ENCODE measurements at regions not wholly inside any gene's neighbourhood (a gene's known extent, or its start where the extent isn't known, plus 50 kb on each side); places are given as distances from the start of the nearest gene placed in this dataset.

- no peak for DNase-seq (ENCODE audit: low read depth in 4 of 4, low spot score in 3 of 4)
Measured at GRCh38 chr6:14642842-14643241, 525.3 kb downstream of the CD83 start.

GRCh38 chr6:14644381-14644780 lies 526.8 kb downstream of the CD83 start:
- no peak for DNase-seq (ENCODE audit: low read depth in 4 of 4, low spot score in 3 of 4)

GRCh38 chr6:14645221-14645620 lies 527.6 kb downstream of the CD83 start:
- DNase-seq (ENCODE audit: low read depth in 4 of 4, low spot score in 3 of 4), result no peak

- no peak for DNase-seq (ENCODE audit: low read depth in 4 of 4, low spot score in 3 of 4)
Measured at GRCh38 chr6:14645841-14646240, 528.3 kb downstream of the CD83 start.

- no peak for DNase-seq (ENCODE audit: low read depth in 4 of 4, low spot score in 3 of 4)
Measured at GRCh38 chr6:14646371-14646770, 528.8 kb downstream of the CD83 start.

GRCh38 chr6:14647357-14647756 lies 529.8 kb downstream of the CD83 start:
- no peak for DNase-seq (ENCODE audit: low read depth in 4 of 4, low spot score in 3 of 4)

- DNase-seq (ENCODE audit: low read depth in 4 of 4, low spot score in 3 of 4), result no peak
Measured at GRCh38 chr6:14652536-14652935, 535.0 kb downstream of the CD83 start.

- DNase-seq (ENCODE audit: low read depth in 4 of 4, low spot score in 3 of 4), result no peak
Measured at GRCh38 chr6:14655201-14656061, 537.9 kb downstream of the CD83 start.

GRCh38 chr6:14656078-14656521 lies 538.5 kb downstream of the CD83 start:
- no peak for DNase-seq (ENCODE audit: low read depth in 4 of 4, low spot score in 3 of 4)

GRCh38 chr6:14656649-14657048 lies 539.1 kb downstream of the CD83 start:
- no peak for DNase-seq (ENCODE audit: low read depth in 4 of 4, low spot score in 3 of 4)

- no peak for DNase-seq (ENCODE audit: low read depth in 4 of 4, low spot score in 3 of 4)
Measured at GRCh38 chr6:14658030-14658429, 540.5 kb downstream of the CD83 start.

- DNase-seq (ENCODE audit: low read depth in 4 of 4, low spot score in 3 of 4), result no peak
Measured at GRCh38 chr6:14658886-14659561, 541.5 kb downstream of the CD83 start.

- no peak for DNase-seq (ENCODE audit: low read depth in 4 of 4, low spot score in 3 of 4)
Measured at GRCh38 chr6:14659841-14660240, 542.3 kb downstream of the CD83 start.

GRCh38 chr6:14660806-14661579 lies 543.4 kb downstream of the CD83 start:
- DNase-seq (ENCODE audit: low read depth in 4 of 4, low spot score in 3 of 4), result no peak

- no peak for DNase-seq (ENCODE audit: low read depth in 4 of 4, low spot score in 3 of 4)
Measured at GRCh38 chr6:14661691-14662090, 544.1 kb downstream of the CD83 start.

- DNase-seq (ENCODE audit: low read depth in 4 of 4, low spot score in 3 of 4), result no peak
Measured at GRCh38 chr6:14664112-14664601, 546.6 kb downstream of the CD83 start.

- DNase-seq (ENCODE audit: low read depth in 4 of 4, low spot score in 3 of 4), result no peak
Measured at GRCh38 chr6:14664621-14665315, 547.2 kb downstream of the CD83 start.

GRCh38 chr6:14665827-14666724 lies 548.5 kb downstream of the CD83 start:
- no peak for DNase-seq (ENCODE audit: low read depth in 4 of 4, low spot score in 3 of 4)

GRCh38 chr6:14670806-14671205 lies 553.2 kb downstream of the CD83 start:
- no peak for DNase-seq (ENCODE audit: low read depth in 4 of 4, low spot score in 3 of 4)

Measured in left renal pelvis (tissue), 4 donors.